NCI-H187 treated with DMSO at 0.1 percent for 48 hours (cell line): ENCODE measurements at regions not wholly inside any gene's neighbourhood (a gene's known extent, or its start where the extent isn't known, plus 50 kb on each side); places are given as distances from the start of the nearest gene placed in this dataset.

Experiments used
- DNase-seq: peaks from one replicate; lab custom pipeline; 2025; lab: John Stamatoyannopoulos, UW

GRCh38 chr13:86945584-86945983, 725.6 kb upstream of the SLITRK5 start:
- DNase-seq = no peak

- no peak for DNase-seq
These were observed 724.4 kb upstream of the SLITRK5 start for GRCh38 chr13:86946734-86947133.

GRCh38 chr13:86954341-86954740, 716.8 kb upstream of the SLITRK5 start:
- DNase-seq = no peak

- DNase-seq = no peak
These were observed 710.3 kb upstream of the SLITRK5 start for GRCh38 chr13:86960876-86961275.

GRCh38 chr13:86974251-86974994, 696.7 kb upstream of the SLITRK5 start:
- no peak for DNase-seq

- DNase-seq = no peak
These were observed 696.2 kb upstream of the SLITRK5 start for GRCh38 chr13:86974995-86975328.

GRCh38 chr13:86976521-86977324, 694.4 kb upstream of the SLITRK5 start:
- no peak for DNase-seq

GRCh38 chr13:86986448-86986847, 684.7 kb upstream of the SLITRK5 start:
- DNase-seq = no peak

GRCh38 chr13:86992251-86992650, 678.9 kb upstream of the SLITRK5 start:
- DNase-seq = no peak

GRCh38 chr13:87003265-87003664, 667.9 kb upstream of the SLITRK5 start:
- no peak for DNase-seq

GRCh38 chr13:87005511-87005910, 665.7 kb upstream of the SLITRK5 start:
- DNase-seq = no peak

GRCh38 chr13:87035526-87035925, 635.6 kb upstream of the SLITRK5 start:
- no peak for DNase-seq

GRCh38 chr13:87042946-87043345, 628.2 kb upstream of the SLITRK5 start:
- no peak for DNase-seq

- DNase-seq = no peak
These were observed 618.4 kb upstream of the SLITRK5 start for GRCh38 chr13:87052731-87053130.

GRCh38 chr13:87057807-87058520, 613.2 kb upstream of the SLITRK5 start:
- no peak for DNase-seq

GRCh38 chr13:87058786-87059329, 612.3 kb upstream of the SLITRK5 start:
- DNase-seq = no peak

- no peak for DNase-seq
These were observed 592.0 kb upstream of the SLITRK5 start for GRCh38 chr13:87078947-87079795.

GRCh38 chr13:87080100-87080779, 590.9 kb upstream of the SLITRK5 start:
- no peak for DNase-seq

- DNase-seq = no peak
These were observed 587.0 kb upstream of the SLITRK5 start for GRCh38 chr13:87084192-87084591.

- no peak for DNase-seq
These were observed 583.4 kb upstream of the SLITRK5 start for GRCh38 chr13:87087741-87088140.

- DNase-seq = no peak
These were observed 581.8 kb upstream of the SLITRK5 start for GRCh38 chr13:87089391-87089790.
